Inferior parietal cortex (tissue), 1 donor: ENCODE measurements at regions not wholly inside any gene's neighbourhood (a gene's known extent, or its start where the extent isn't known, plus 50 kb on each side); places are given as distances from the start of the nearest gene placed in this dataset.

Experiments
- DNase-seq: peaks from one replicate; pipeline ENCODE4 v3.0.0-alpha.2; 2016; ENCODE audit errors: extremely low spot score

DNA sequence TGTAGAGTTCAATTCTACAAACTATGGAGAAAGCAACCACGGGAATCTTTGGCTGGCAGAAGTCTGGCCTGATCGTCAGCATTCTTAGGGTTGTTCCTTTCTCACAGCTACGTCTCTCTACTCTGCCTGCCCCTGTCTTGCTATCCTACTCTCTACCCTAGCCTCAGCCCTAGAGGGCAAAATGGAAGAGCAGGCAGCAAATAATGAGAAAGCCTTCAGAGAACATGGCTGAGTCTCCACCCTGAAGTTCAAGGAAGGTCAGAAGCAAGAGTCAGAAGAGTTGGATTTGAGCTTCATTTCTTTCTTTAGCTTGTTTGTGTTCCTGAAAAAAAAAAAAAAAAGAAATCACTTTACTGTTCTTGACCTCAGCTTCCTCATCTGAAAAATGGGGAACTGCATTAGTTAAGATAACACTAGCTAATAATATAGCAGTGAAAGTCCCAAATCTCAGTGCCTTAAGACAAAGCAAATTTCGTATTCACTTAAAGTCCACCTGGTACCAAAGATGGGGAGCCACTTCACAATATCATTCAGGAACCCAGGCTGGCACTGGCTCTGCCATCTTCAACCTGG lies 50.2 kb upstream of the CCND2 start:
- DNase-seq = no peak

DNA sequence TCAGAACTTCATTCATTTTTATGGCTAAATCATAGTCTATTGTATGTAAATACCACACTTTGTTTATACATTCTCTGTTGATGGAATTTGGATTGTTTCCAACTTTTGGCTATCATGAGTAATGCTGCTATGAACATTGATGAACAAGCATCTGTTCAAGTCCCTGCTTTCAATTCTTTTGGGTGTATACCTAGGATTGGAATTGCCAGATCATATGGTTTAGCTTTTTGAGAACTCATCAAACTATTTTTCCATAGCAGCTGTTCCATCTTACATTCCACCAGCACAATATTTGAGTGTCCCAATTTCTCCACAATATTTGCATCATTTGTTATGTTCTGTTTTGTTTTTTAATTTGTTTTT lies 52.3 kb upstream of the CCND2 start:
- no peak for DNase-seq

DNA sequence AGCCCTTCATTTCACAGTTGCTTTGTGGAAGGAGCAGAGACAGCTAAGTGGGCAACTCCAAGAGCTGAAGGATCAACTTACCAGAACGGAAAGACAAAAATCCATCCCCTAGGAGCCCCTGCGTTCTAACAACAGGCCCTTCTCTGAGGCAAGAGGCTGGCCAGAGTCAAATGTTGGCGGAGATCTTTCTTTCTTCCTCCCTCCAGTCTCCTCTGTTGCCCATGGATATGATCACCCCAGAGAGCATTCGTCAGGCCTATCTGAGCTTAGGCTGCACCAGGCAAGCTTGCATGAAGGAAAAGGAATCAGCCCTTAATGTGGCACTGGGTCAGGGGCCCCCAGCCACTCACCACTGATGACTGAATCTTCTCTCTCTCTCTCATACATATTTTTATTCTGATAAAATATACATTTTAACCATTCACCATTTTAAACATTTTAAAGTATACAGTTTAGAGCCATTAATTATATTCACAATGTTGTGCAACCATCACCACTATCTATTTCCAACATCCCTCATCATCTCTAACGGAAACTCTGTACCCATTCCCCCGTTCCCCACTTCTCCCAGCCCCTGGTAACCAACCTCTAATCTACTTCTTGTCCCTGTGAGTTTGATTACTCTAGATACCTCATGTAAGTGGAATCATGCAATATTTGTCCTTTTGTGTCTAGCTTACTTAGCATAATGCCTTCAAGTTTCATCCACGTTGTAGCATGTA lies 52.9 kb upstream of the CCND2 start:
- DNase-seq = no peak

DNA sequence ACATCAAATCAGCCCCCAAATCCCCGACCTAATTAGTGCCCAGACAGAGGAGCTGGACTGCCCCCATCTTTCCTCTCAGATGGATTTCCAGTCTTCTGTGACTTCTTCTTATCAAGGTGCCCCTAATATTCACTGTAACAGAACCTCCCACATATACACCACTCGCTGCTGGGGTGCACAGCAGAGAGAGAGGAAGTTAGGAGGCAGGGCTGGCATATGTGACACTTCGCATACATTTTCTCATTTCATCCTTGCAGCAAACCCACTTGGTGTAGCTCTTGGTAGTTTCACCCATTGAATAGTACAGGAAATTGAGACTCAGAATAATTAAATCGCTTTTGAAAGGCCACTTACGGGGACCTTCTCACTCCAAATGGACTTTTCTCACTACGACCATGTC lies 56.5 kb upstream of the CCND2 start:
- DNase-seq = no peak

DNA sequence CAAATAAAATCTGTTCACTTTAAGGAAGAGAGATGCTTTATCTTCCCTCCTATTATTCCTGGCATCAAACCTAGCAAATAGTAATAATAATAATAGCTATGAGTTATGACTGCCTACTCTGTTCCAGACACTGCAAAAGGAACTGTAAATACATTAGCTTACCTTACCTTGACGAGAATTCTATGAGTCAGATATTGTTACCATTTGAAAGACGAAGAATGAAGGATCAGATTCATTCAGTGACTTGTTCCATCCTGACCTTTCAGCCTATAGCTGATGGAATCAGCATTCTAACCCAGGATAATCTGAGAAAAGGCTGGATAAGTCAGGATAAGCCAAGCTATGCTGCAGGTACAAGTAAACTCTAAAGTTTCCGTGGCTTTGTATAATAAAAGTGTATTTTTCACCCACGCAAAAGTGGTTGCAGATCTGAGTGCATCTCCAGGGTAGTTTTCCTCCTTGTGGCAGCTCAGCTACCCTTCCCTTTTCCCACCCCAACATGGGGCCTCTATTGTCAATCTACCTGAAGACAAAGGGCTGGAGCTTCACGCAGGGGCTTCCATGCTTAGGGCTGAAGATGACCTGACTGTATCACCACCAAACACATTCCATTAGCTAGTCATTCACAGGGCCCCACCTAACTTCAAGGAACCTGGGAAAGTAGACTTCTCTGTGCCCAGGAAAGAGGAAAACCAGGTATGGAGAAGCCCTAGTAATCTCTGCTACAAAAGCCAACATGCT lies 57.2 kb upstream of the CCND2 start:
- no peak for DNase-seq

DNA sequence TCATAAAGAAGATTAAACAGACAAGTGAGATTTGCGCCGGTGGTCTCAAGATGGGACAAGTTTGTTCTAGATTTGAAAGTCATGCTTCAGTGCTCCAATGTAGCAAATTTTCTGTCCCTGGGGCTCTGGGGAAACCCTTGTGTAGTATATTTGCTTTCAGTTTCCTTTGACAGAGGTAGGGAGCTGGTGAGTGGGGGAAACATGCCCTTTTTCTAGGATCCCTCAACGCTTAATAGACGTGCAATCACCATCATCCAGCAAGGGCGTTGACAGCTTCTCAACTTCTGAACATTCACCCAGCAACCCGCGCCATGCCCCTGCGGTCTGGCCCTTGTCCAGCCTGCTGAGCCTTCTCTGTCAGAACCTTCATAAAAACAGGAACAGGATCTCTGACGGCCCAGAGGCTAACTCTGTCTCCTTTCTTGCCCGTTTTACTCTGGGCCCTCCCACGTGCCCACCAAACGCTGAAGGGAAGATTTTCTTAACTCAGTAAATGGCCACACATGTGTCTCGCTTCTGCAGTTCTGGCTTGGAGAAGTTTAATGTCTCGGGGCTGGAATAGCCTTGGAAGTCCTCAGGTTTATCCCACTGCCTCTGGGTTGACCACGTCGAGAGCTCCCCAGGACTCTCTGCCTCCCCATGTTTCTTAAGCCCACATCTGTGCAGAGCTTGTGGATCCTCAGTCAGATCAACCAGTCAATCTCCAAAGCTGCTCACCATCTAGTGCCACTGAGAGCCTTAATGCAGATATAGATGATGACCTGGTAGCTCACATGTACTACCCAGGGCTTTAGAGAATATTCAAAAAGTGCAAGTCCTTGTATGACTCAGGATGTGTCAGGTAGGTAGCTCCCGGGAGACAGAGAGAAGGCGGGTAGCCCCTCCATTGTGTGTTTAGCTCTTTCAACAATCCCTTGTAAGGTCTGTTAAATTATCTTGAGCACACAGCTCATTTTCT lies 58.1 kb upstream of the CCND2 start:
- peak; percentile 17 for DNase-seq

DNA sequence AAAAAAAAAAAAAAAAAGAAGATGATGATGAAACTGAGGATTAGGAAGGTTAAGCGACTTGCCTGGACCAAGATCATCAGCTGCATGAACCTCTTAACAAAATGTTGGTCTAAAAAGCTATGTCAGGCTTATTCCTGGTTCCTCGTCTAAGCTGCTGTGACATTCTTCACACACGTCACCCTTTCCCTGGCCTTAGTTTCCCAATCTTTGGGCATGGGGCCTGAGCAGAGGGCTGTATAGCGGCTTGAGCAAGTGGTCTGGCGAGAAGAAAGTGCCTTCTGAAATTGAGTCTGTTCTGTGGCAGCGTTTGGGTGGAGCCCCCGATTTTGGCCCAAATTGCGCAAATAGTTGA lies 58.7 kb upstream of the CCND2 start:
- no peak for DNase-seq

DNA sequence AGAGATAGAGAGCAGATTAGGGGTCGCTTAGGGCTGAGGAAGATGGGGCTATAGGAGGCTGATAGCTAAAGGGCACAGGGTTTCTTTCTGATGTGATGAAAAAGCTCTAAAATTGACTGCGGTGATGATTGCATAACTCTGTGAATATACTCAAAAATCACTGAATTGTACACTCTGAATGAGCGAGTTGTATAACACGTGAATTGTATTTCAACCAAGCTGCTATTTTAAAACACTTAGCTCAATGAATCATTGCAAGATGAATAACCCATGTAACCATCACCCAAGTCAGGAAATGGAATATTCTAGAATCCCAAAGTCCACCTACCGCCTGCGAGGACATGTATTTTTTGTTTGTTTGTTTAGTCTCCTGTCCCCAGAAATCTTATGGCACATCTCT lies 60.1 kb upstream of the CCND2 start:
- DNase-seq = no peak

DNA sequence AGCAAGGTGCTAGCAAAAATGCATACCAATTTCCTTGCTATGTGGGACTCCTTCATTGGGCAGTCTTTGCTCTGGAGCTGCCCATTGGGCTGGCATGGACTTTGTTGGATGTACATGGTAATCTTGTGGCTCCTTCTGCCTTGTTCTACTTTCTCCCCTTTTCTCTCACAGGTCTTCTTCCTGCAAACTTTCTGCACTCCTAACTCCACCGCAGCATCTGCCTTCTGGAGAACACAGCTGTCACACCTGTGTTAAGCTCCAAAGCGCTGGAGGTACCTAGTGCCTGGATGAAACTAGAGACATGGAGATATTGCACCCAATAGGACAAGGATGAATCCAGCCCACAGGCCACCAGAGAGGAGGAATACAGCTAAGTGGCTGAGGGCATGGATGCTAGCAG lies 60.7 kb upstream of the CCND2 start:
- DNase-seq = no peak

DNA sequence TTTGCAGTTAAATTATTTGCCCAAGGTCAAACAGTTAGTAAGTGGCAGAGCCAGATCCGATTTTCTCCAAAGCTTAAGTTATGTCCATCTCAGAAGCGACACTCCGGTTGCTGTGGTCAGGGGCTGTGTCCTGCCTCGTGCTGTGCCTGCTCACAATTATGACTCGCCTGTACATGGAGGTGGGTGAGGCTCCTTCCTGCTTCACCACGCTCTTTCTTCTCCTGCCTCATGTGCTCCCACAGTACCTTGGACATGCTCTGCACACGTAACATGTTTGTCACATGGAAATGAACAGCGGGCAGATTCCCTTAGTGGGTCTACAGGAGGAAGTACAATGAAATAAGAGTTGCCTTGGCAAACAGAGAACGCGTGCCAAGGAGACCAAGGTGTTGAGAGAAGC lies 62.2 kb upstream of the CCND2 start:
- DNase-seq = no peak

DNA sequence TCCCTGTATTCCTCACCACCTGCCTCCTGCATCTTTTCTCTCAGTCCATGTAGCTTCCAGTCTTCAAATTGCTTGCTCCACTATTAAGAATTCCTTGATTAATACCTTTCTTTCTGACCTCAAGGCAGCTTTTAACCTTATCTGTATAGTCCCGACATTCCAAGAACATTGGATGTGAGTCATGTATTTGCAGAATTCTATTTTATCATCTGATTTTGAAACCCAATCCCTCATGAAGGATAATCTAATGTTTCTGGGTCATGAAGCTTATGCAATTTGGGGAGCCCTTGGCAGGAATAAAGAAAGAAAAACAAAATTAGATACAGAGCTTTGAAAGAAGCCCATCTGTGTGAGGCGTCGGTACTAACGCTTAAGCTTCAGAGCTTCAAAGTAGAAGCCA lies 63.4 kb upstream of the CCND2 start:
- no peak for DNase-seq

DNA sequence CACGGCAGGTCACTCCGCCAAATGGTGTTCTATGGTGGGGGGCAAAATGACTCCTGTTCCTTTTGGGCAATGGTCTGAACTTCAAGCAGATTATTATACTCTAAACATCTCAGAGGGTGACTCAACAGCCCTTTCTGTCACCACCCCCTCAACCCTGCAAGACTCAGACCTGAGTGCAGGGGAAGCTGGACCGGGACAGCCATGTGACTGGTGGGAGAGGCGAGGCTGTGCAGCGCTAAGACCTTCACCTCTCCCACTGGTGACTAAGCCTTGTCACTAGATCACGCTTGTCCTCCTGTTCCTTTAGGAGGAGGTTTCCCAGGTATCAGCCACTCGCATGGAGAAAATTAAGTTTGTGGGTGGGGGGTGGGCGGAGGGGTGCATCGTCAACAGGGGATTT lies 67.1 kb upstream of the CCND2 start:
- no peak for DNase-seq

DNA sequence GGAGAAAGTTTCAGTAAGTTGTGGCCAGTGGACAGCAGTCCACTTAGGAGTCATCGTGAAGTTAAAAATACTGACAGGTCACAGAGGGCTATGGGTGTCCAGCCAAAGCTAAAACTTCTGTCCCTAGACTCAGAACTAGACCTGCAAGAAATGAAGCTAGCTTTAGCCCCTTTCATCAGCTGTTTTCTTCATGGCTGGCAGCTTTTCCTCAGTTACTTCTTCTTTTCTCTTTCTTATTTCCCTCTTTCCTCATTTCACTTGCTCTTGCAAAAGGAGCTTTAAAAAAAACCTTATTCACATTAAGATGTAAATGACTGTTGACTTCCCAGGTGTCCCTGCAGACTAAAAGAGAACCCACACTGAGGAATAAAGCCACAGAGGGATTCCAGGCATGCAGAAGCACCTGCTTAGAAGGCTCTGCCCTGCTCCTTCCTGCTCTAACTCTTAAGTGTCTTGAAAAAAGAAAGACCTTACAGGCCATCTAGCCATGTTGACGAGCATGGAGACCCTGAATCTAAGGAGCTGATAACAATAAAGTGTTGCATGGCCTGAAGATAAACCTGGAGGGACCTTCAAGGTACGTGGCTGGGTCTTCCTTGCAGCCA lies 69.7 kb upstream of the CCND2 start:
- no peak for DNase-seq

DNA sequence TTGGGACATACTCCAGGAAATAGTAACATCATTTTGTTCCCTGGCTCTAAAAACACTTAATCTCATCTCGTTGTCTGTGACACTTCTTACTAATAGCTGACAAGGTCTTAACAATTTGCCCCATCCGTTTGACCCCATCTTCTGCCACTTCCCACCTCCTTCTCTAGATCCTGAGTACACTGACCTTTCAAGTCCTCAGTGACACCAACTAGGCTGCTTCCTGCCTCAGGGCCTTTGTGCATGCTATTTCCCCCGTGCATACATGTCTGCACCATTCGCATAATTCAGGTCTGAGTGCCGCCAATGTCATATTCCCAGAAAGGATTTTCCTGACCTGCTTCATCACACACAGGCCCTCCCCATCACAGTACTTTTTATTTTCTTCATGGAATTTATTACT lies 70.6 kb upstream of the CCND2 start:
- no peak for DNase-seq

DNA sequence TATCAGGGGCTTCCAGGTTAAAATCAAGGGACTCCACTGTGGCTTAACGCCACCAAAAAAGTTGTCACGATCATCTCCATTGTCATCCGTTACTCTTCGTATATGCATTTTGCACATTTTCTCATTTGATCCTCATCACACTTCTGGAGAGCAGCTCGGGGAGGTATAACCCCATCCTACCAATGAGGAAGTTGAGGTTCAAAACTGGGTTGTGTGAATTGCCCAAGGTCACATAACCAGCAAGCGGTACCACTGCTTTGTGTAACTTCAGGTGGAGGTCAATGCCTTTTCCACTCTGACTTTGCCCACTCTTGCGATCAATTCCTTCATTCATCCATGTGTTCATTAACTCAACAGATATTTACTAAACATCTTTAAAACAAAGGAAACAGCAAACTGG lies 71.1 kb upstream of the CCND2 start:
- no peak for DNase-seq

DNA sequence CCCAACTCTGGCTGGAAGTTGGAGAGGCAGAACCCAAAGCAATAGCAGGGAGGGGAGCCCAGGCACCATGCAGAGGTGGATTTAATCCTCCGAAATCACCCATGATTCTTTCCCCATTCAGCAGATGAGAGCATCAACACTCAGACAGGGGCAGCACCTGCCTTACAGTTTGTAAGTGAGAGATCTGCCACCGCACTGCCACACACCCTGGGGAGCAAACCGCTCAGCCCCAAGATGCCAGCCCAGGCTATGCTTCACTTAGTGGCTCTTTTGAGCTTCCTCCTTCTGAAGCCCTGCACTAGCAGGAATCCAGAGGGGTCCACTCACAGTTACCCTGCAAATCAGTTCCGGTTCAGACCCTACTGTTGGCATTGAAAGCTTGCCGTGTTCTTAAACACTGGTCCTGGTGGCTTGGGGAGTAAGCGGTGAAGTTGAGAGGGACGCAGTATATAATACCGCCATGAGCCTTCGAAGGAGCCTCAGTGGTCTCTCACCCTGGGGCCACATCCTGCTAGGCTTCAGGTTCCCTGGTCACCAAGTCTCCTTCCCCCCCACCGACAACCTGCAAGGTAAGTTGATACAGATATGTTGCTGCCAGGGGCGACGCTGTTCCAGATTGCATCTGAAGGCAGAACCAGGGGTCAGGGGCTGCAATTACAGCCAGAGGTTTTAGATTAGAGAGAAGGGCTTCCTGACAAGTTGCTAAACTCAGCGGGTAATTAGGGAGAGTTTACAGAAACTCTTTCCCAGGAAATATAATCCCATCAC lies 72.0 kb upstream of the CCND2 start:
- DNase-seq = no peak

DNA sequence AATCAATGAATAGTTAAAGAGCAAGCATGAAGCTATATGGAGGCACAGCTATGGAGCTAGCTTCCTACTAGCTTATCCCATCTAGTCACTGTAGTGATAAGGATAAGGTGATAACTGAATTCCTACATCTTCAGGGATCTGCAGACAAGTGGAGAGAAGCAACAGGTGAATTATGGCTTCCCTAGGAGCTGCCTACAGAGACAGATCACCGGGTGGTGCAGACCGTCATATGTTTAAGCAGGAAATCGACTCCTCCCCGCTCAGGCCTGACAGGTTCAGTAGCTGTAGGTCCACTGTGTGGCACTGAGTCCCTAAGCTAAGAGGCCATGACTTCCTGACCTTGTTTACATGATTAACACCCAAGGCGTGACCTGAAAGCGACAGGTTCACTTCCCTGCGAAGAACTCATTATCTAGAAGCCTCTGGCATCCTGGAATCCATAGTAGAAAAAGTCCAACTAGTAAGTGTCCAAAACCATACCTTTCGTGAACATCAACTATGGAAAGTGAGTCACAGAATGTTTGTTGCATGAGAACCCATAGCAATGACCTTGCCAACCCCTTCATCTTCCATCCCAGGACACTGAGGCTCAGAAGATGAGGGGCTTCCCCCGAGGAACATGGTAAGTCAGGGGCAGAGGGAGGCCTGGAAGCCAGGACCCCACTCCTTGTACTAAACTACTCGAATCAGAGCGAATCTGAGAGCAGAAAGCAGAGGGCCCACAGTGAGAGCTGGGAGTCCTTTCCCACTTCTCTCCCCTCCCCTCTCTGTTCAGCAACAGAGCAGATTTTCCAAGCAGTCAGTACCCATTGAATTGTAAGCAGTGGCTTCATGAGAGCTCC lies 75.4 kb upstream of the CCND2 start:
- DNase-seq = no peak

DNA sequence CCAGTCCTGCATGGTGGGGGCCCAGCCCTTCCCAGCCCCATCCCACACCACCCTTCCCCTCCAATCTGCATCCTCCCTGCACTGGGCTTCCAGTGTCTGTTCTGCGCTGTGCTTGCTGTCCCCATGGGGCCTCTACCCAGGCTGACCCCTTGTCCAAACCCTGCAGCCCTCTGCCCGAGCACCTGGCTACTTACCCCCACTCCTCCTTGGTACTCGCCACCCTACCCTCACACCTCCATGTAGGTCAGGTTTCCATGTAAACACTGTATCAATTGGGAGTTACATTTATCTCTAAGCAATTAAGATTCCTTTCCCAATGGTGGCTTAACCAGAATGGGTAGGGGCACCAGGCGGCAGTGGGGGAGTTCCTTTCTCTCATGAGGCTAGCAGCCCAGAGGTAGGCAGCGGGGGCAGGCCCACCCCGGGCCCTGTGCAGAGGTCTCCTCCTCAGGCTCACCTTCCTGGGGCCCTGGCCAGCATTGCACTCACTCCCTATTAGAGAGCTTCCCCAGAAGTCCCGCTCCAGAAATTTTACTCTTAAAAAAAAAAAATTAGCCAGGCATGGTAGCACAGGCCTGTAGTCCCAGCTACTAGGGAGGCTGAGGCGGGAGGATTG lies 76.6 kb upstream of the CCND2 start:
- no peak for DNase-seq

DNA sequence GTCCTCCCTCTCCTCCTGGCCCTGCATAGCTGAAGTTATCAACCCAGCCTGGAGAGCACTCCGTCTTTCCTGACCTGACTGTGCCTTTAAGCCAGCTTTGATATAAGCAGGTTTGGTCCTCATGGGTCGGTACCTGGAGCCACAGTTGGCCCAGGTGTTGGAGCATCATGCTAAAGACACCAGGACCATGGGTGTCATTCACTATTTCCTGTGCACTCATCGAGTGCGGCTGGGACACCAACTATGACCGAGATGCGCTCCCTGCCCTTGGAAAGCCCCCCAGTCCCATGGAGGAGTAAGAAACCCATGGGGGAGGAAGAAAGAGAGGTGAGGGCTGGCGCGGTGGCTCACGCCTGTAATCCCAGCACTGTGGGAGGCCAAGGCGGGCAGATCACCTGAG lies 78.9 kb upstream of the CCND2 start:
- no peak for DNase-seq

DNA sequence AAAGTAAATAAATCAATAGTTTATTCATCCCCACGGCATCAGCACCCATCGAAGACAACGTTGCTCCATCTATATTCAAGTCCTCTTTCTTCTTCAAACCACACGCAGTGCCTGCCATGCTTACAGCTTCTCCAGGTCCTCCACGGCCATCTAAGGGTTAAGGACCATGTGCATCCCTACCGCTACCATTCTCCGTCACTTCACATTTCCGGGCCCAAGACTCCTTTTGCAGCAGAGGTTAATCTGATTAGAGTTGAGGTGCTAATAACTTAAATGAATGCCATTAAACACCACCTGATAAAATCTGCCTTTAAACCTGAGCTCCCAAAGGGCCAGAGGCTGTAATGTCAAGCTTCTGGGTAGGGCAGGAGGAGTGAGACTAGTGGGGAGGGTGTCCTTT lies 79.7 kb upstream of the CCND2 start:
- no peak for DNase-seq
